MCF 10A (cell line): ENCODE measurements at regions not wholly inside any gene's neighbourhood (a gene's known extent, or its start where the extent isn't known, plus 50 kb on each side); places are given as distances from the start of the nearest gene placed in this dataset.
"Not testable (repeated sequence)": the region's sequence is repeated elsewhere in the genome, so short reads cannot be mapped to it uniquely, and the experiment has no call there.

ENCODE experiments used
- BruUV-seq: library from RNA; stranded (reverse); fragments of 400-500 nt; replicated peaks from 2 replicates; lab custom pipeline; 2021; lab: Mats Ljungman, UMichigan
- CTCF ChIA-PET: fragments of 300-600 bp; sonication (Branson Sonifier 250); formaldehyde crosslinking; extraction: SDS; loops from one replicate; lab custom pipeline; 2021; ENCODE audit warnings: antibody characterized with exemption, inconsistent platforms; lab: Yijun Ruan, JAX
- POLR2A ChIA-PET: fragments of 300-600, 350-650 bp; sonication (Branson Sonifier 250); formaldehyde crosslinking; extraction: SDS; loops from one replicate; lab custom pipeline; 2020; ENCODE audit warnings: antibody characterized with exemption, inconsistent platforms; lab: Yijun Ruan, JAX
- DNase-seq: peaks from one replicate; pipeline ENCODE4 v3.0.0-alpha.2; 2018; ENCODE audit not compliant: unreplicated experiment
- H3K27ac Mint-ChIP-seq: one replicate; pipeline ENCODE4 v1.8.0; 2022; ENCODE audit warnings: mild to moderate bottlenecking, low read depth, mixed read lengths; ENCODE audit not compliant: unreplicated experiment
- H3K27me3 Mint-ChIP-seq: one replicate; pipeline ENCODE4 v1.8.0; 2022; ENCODE audit warnings: mixed read lengths; ENCODE audit not compliant: insufficient read depth, unreplicated experiment
- H3K36me3 Mint-ChIP-seq: one replicate; pipeline ENCODE4 v1.8.0; 2022; ENCODE audit warnings: mild to moderate bottlenecking, moderate library complexity, mixed read lengths; ENCODE audit not compliant: insufficient read depth, unreplicated experiment
- H3K4me1 Mint-ChIP-seq: one replicate; pipeline ENCODE4 v1.8.0; 2022; ENCODE audit warnings: mixed read lengths; ENCODE audit not compliant: insufficient read depth, unreplicated experiment
- H3K4me3 Mint-ChIP-seq: one replicate; pipeline ENCODE4 v1.8.0; 2022; ENCODE audit warnings: mild to moderate bottlenecking, moderate library complexity, mixed read lengths; ENCODE audit not compliant: unreplicated experiment
- H3K9me3 Mint-ChIP-seq: one replicate; pipeline ENCODE4 v1.8.0; 2022; ENCODE audit warnings: mixed read lengths; ENCODE audit not compliant: unreplicated experiment
- CTCF ChIP-seq: fragments of 200-600 bp; IDR thresholded peaks from one replicate; pipeline ENCODE4 v1.8.0; 2022; ENCODE audit warnings: antibody characterized with exemption, mild to moderate bottlenecking; ENCODE audit not compliant: unreplicated experiment
- intact Hi-C: fragments of 100-400 bp; cut with micrococcal nuclease; formaldehyde crosslinking; loops from 2 replicates; pipeline ENCODE4 v1.14.1; 2022

GRCh38 chr12:112684742-112685141 lies 106.8 kb upstream of the RPH3A start:
- no peak for DNase-seq
- Mint-ChIP-seq H3K27me3 (peaks cover 48% of the 10 kb centered on the region), H3K9me3 (no peaks in the 10 kb centered on the region), H3K4me3 (no peak overlapping the region), H3K4me1 (no peaks in the 10 kb centered on the region), H3K27ac (no peak overlapping the region), H3K36me3 (no peaks in the 10 kb centered on the region)
- no peak for TF ChIP-seq CTCF
- intact Hi-C loops, result no loop called here
- ChIA-PET CTCF (no interaction called here), POLR2A (no interaction called here)
- BruUV-seq, result no TSS peak

- H3K27me3 Mint-ChIP-seq, result peaks cover 46% of the 10 kb centered on the region
Observed at GRCh38 chr12:112685321-112685720, 106.2 kb upstream of the RPH3A start.

GRCh38 chr12:112686373-112686772 lies 105.2 kb upstream of the RPH3A start:
- Mint-ChIP-seq H3K27ac (no peak overlapping the region), H3K4me3 (no peak overlapping the region), H3K9me3 (no peaks in the 10 kb centered on the region), H3K36me3 (no peaks in the 10 kb centered on the region), H3K27me3 (peaks cover 35% of the 10 kb centered on the region), H3K4me1 (no peaks in the 10 kb centered on the region)
- peak; percentile 94 for DNase-seq
- ChIA-PET CTCF (no interaction called here), POLR2A (no interaction called here)
- TF ChIP-seq CTCF, result no peak
- no TSS peak for BruUV-seq
- intact Hi-C loops, result no loop called here

More at GRCh38 chr12:112685321-112685720, 106.2 kb upstream of the RPH3A start:
- Mint-ChIP-seq H3K9me3 (no peaks in the 10 kb centered on the region), H3K36me3 (no peaks in the 10 kb centered on the region), H3K4me3 (no peak overlapping the region), H3K27ac (no peak overlapping the region), H3K4me1 (no peaks in the 10 kb centered on the region)
- no peak for TF ChIP-seq CTCF
- BruUV-seq, result no TSS peak
- CTCF ChIA-PET, result no interaction called here
- peak; percentile 11 for DNase-seq
- POLR2A ChIA-PET, result interaction anchor here (0.6 kb wide), 1 partner anchor 267 kb away, joined by 4 read pairs; no protein-coding TSS in a partner anchor
- intact Hi-C loops, result no loop called here

GRCh38 chr12:112694065-112694464 lies 97.5 kb upstream of the RPH3A start:
- no peak for TF ChIP-seq CTCF
- intact Hi-C loops, result no loop called here
- BruUV-seq, result no TSS peak
- DNase-seq, result no peak
- Mint-ChIP-seq H3K27ac (no peak overlapping the region), H3K9me3 (peaks cover 7% of the 10 kb centered on the region), H3K4me1 (no peaks in the 10 kb centered on the region), H3K27me3 (peaks cover 31% of the 10 kb centered on the region), H3K4me3 (no peak overlapping the region), H3K36me3 (no peaks in the 10 kb centered on the region)
- CTCF ChIA-PET, result interaction anchor here (0.7 kb wide), 1 partner anchor 1807 kb away, joined by 3 read pairs; no protein-coding TSS in a partner anchor
- POLR2A ChIA-PET, result no interaction called here

- peak; percentile 34 for DNase-seq
- H3K36me3 Mint-ChIP-seq, H3K4me3 Mint-ChIP-seq, BruUV-seq, CTCF ChIA-PET, H3K27ac Mint-ChIP-seq, H3K9me3 Mint-ChIP-seq, H3K4me1 Mint-ChIP-seq, intact Hi-C loops: not testable (repeated sequence)
- peaks cover 55% of the 10 kb centered on the region for H3K27me3 Mint-ChIP-seq
- POLR2A ChIA-PET, result interaction anchor here (0.6 kb wide), 1 partner anchor 351 kb away, joined by 3 read pairs; no protein-coding TSS in a partner anchor
Observed at GRCh38 chr12:112697441-112697840, 94.1 kb upstream of the RPH3A start.
